HG03103 (cell line): ENCODE measurements at regions not wholly inside any gene's neighbourhood (a gene's known extent, or its start where the extent isn't known, plus 50 kb on each side); places are given as distances from the start of the nearest gene placed in this dataset.

ENCODE experiments used
- ATAC-seq: cut with Tn5 transposase; IDR thresholded peaks from one replicate; pipeline ENCODE4 v1.9.1; 2021; ENCODE audit warnings: low read depth; ENCODE audit not compliant: unreplicated experiment

DNA sequence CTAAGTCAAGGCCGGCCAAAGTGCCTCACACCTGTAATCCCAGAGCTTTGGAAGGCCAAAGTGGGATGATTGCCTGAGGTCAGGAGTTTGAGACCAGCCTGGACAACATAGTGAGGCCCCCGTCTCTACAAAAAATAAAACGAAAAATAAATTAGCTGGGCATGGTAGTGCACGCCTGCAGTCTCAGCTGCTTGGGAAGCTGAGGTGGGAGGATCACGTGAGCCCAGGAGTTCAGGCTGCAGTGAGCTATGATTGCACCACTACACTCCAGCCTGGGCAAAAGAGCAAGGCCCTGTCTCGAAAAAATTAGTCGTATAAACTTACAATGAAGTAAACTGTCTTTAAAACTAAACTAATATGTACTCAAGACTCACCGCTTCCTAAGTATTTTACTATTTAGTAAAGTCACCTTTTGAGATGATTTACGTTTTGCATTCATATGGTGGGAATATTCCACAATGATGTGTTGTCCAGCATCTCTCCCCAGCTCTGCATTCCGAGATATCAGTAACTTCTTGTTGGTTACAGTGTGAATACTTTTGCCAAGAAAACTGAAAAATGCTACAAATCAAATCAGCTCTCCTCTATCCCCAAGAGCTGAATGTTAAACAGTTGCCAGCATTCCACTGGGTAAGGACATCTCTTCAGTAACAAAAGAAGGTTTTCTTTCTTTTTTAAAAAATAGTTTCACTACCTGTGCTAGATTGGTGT lies 84.9 kb upstream of the C21orf91 start:
- ATAC-seq, result no peak

DNA sequence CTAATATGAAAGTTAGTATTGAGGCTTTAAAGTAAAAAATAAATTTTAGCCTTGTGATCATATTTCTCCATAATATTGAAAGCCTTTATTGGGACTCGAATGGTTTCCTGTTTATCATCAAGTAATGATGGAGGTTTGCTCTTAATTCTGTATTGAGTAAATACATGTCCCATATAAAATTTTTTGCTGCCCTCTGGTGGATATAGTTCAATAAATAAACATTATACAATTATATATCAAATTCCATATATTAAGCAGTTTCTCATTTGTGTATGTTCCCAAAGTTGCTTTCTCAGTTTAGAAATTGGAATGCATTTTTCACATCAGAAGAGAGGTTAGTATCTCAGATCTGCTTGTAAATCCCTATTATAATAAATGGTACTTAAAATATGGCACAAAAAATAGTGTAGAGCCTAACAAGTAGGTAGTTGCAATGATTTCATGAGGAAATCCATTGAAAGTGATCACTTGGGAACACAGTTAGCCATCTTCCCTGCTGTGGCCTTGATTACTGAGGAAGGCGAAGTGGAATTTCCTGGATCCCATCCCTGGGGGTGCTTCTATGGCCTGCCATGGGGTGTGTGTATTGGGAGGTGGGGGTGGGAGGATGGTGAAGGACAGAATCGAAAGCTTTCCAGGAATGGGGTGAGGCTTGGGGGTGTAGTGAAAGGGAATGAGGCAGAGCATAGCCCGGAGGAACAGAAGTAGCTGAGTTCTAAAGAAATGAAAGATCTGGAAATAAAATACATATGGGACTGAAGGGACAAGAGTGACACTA lies 84.1 kb upstream of the C21orf91 start:
- no peak for ATAC-seq

GRCh38 chr21:17901458-17902079 lies 82.4 kb upstream of the C21orf91 start:
- no peak for ATAC-seq

DNA sequence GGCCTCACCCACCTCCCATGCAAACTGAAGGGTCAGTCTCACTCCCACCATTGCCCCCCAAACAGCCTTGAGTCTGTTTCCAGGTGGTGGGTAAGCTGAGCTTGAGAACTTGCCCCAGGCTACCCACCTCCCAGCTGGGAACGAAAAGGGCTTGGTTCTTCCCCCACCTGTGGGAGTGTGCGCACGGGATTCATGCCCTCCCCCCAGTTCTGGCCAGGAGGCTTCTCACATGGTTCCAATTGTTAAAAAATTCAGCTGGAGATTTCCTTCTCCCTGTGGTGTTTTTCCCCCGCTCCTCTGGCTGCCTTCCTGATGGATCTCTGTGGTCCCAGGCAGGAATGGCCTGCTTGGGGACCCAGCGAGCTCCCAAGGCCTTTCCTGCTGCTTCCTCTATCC lies 81.8 kb upstream of the C21orf91 start:
- ATAC-seq, result no peak

GRCh38 chr21:17900281-17900989 lies 81.3 kb upstream of the C21orf91 start:
- no peak for ATAC-seq

DNA sequence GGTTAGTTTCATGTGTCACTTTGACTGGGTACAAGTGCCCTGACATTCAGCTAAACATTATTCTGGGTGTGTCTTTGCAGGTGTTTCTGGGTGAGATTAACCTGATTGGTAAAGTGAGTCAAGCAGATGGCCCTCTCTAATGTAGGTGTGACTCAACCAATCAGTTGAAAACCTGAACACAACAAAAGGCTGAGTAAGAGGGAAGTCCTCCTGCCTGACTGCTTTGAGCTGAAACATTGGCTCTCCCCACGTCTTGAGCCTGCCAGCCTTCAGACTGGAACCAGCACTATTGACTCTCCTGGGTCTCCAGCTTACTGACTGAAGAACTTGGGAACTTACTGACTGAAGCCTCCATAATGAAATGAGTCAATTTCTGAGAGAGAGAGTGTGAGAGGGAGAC lies 70.0 kb upstream of the C21orf91 start:
- ATAC-seq, result no peak

- ATAC-seq, result no peak
Measured at GRCh38 chr21:17869115-17869514, 50.0 kb upstream of the C21orf91 start.
